Mesothelial cell of epicardium (in vitro differentiated cells): ENCODE measurements at regions not wholly inside any gene's neighbourhood (a gene's known extent, or its start where the extent isn't known, plus 50 kb on each side); places are given as distances from the start of the nearest gene placed in this dataset.

ENCODE experiments used
- DNase-seq, 2 experiments: peaks; one replicate each; pipeline ENCODE4 v3.0.0; 2021; ENCODE audit warnings: low spot score in 2 of 2; ENCODE audit not compliant: unreplicated experiment in 2 of 2
- H3K27ac Mint-ChIP-seq: 2 replicates; pipeline ENCODE4 v1.8.0; 2021; ENCODE audit warnings: mixed read lengths
- H3K27me3 Mint-ChIP-seq: 2 replicates; pipeline ENCODE4 v1.8.0; 2021; ENCODE audit warnings: low read depth, mixed read lengths
- H3K36me3 Mint-ChIP-seq: 2 replicates; pipeline ENCODE4 v1.8.0; 2021; ENCODE audit warnings: mixed read lengths
- H3K4me1 Mint-ChIP-seq: 2 replicates; pipeline ENCODE4 v1.8.0; 2021; ENCODE audit warnings: mixed read lengths
- H3K4me3 Mint-ChIP-seq: 2 replicates; pipeline ENCODE4 v1.8.0; 2021; ENCODE audit warnings: mild to moderate bottlenecking, moderate library complexity, mixed read lengths
- H3K9me3 Mint-ChIP-seq: 2 replicates; pipeline ENCODE4 v1.8.0; 2021; ENCODE audit warnings: mixed read lengths
- CTCF ChIP-seq: fragments of 200-600 bp; sonication (generic); IDR thresholded peaks from one replicate; pipeline ENCODE4 v1.5.0; 2021; ENCODE audit warnings: antibody characterized with exemption; ENCODE audit not compliant: unreplicated experiment

GRCh38 chr2:185044323-185044874 lies 446.1 kb downstream of the ZNF804A start:
- Mint-ChIP-seq H3K9me3 (peaks cover 49% of the 10 kb centered on the region), H3K27ac (no peak overlapping the region), H3K36me3 (no peaks in the 10 kb centered on the region), H3K4me1 (no peaks in the 10 kb centered on the region), H3K27me3 (no peaks in the 10 kb centered on the region), H3K4me3 (no peak overlapping the region)
- no peak for TF ChIP-seq CTCF
- no peak for DNase-seq

GRCh38 chr2:185050804-185051203 lies 452.5 kb downstream of the ZNF804A start:
- no peak for TF ChIP-seq CTCF
- no peaks in the 10 kb centered on the region for H3K4me1 Mint-ChIP-seq
- no peak overlapping the region for H3K27ac Mint-ChIP-seq
- peaks cover 6% of the 10 kb centered on the region for H3K9me3 Mint-ChIP-seq
- no peaks in the 10 kb centered on the region for H3K27me3 Mint-ChIP-seq
- no peak for DNase-seq
- H3K36me3 Mint-ChIP-seq = no peaks in the 10 kb centered on the region
- no peak overlapping the region for H3K4me3 Mint-ChIP-seq

- peaks cover 5% of the 10 kb centered on the region for H3K9me3 Mint-ChIP-seq
- DNase-seq = no peak
- no peak for TF ChIP-seq CTCF
- H3K4me1 Mint-ChIP-seq = no peaks in the 10 kb centered on the region
- no peak overlapping the region for H3K4me3 Mint-ChIP-seq
- no peaks in the 10 kb centered on the region for H3K27me3 Mint-ChIP-seq
- no peak overlapping the region for H3K27ac Mint-ChIP-seq
- H3K36me3 Mint-ChIP-seq = no peaks in the 10 kb centered on the region
These were observed 465.4 kb downstream of the ZNF804A start for GRCh38 chr2:185063761-185064160.

- Mint-ChIP-seq H3K27ac (no peak overlapping the region), H3K4me1 (no peaks in the 10 kb centered on the region), H3K4me3 (no peak overlapping the region), H3K27me3 (no peaks in the 10 kb centered on the region), H3K36me3 (no peaks in the 10 kb centered on the region), H3K9me3 (no peaks in the 10 kb centered on the region)
- no peak for TF ChIP-seq CTCF
- DNase-seq = no peak
These were observed 467.8 kb downstream of the ZNF804A start for GRCh38 chr2:185066128-185066527.

- TF ChIP-seq CTCF = no peak
- Mint-ChIP-seq H3K27ac (no peak overlapping the region), H3K27me3 (no peaks in the 10 kb centered on the region), H3K36me3 (no peaks in the 10 kb centered on the region), H3K9me3 (no peaks in the 10 kb centered on the region), H3K4me3 (no peak overlapping the region), H3K4me1 (no peaks in the 10 kb centered on the region)
- DNase-seq = no peak
These were observed 470.8 kb downstream of the ZNF804A start for GRCh38 chr2:185069107-185069506.

GRCh38 chr2:185074156-185074555 lies 475.8 kb downstream of the ZNF804A start:
- H3K4me3 Mint-ChIP-seq = no peak overlapping the region
- H3K27ac Mint-ChIP-seq = no peak overlapping the region
- H3K9me3 Mint-ChIP-seq = no peaks in the 10 kb centered on the region
- no peaks in the 10 kb centered on the region for H3K4me1 Mint-ChIP-seq
- H3K27me3 Mint-ChIP-seq = no peaks in the 10 kb centered on the region
- H3K36me3 Mint-ChIP-seq = no peaks in the 10 kb centered on the region
- DNase-seq = no peak
- no peak for TF ChIP-seq CTCF
